Upper lobe of left lung (tissue), 6 donors: ENCODE measurements at regions not wholly inside any gene's neighbourhood (a gene's known extent, or its start where the extent isn't known, plus 50 kb on each side); places are given as distances from the start of the nearest gene placed in this dataset.

ENCODE experiments used
- ATAC-seq, 2 donors: fragments of 200-7000 bp; cut with Tn5 transposase; one replicate each; pipeline ENCODE4 v1.9.1; 2022; ENCODE audit warnings: mild to moderate bottlenecking in 2 of 2, moderate library complexity in 2 of 2; ENCODE audit not compliant: low FRiP score in 2 of 2
- DNase-seq, 2 donors: peaks; one replicate each; pipeline ENCODE4 v3.0.0-alpha.2; 2019 to 2020
- H3K27ac ChIP-seq, 4 donors: fragments of 200-600 bp; sonication (generic); one replicate each; pipeline ENCODE4 v1.5.1; 2016 to 2019
- H3K27me3 ChIP-seq, 4 donors: fragments of 200-600 bp; sonication (generic); one replicate each; pipeline ENCODE4 v1.5.1; 2017 to 2019
- H3K36me3 ChIP-seq, 4 donors: fragments of 200-600 bp; sonication (generic); one replicate each; pipeline ENCODE4 v1.5.1; 2016 to 2019
- H3K4me1 ChIP-seq, 4 donors: fragments of 200-600 bp; sonication (generic); one replicate each; pipeline ENCODE4 v1.5.1; 2018 to 2019
- H3K4me3 ChIP-seq, 4 donors: fragments of 200-600 bp; sonication (generic); one replicate each; pipeline ENCODE4 v1.5.1; 2017 to 2019; ENCODE audit warnings: mild to moderate bottlenecking in 2 of 4, moderate library complexity in 1 of 4
- H3K9me3 ChIP-seq, 4 donors: fragments of 200-600 bp; sonication (generic); one replicate each; pipeline ENCODE4 v1.5.1; 2018 to 2019
- CTCF ChIP-seq, 6 experiments: fragments of 450-650 bp in 4 of 6; fragments of 200-600 bp in 2 of 6; sonication (generic) in 2 of 6; IDR thresholded peaks; one replicate each; pipeline ENCODE4 v1.5.1; 2016 to 2019; ENCODE audit warnings: antibody characterized with exemption in 6 of 6
- EP300 ChIP-seq, 4 donors: sonication (generic); formaldehyde crosslinking; IDR thresholded peaks; one replicate each; pipeline ENCODE4 v1.5.1; 2017; ENCODE audit warnings: antibody characterized with exemption in 4 of 4, control low read depth in 2 of 4
- POLR2A ChIP-seq, 4 donors: fragments of 450-650 bp; IDR thresholded peaks; one replicate each; pipeline ENCODE4 v1.5.1; 2016 to 2017; ENCODE audit warnings: antibody characterized with exemption in 4 of 4, mild to moderate bottlenecking in 2 of 4
- POLR2AphosphoS5 ChIP-seq, 2 donors: sonication (generic); formaldehyde crosslinking; IDR thresholded peaks; one replicate each; pipeline ENCODE4 v1.5.1; 2017; ENCODE audit warnings: antibody characterized with exemption in 2 of 2
- WGBS, 2 donors: methylation state at CpG; one replicate each; pipeline ENCODE4 v1.1.5; 2017 to 2018; 5-methylcytosine and 5-hydroxymethylcytosine counted together
- donor health status: DM: no; HTN: no; CAD: no; lungs with moderate emphysema.
- donor health status: DM: no; HTN: yes; CAD: no; lungs with severe emphysema.

GRCh38 chr15:95302809-95303208, 1027.7 kb upstream of the NR2F2 start:
- Histone ChIP-seq H3K27ac (no peak overlapping the region), H3K27me3 (no peaks in the 10 kb centered on the region), H3K9me3 (no peaks in the 10 kb centered on the region), H3K36me3 (no peaks in the 10 kb centered on the region), H3K4me1 (peaks cover 0 to 3% (median 0%) of the 10 kb centered on the region in 4 donors), H3K4me3 (no peak overlapping the region)
- ATAC-seq (no peak), DNase-seq (no peak)
- TF ChIP-seq POLR2AphosphoS5 (IDR thresholded peaks at IDR 0.05) (no peak), EP300 (IDR thresholded peaks at IDR 0.05) (no peak), CTCF (IDR thresholded peaks at IDR 0.05) (no peak), POLR2A (IDR thresholded peaks at IDR 0.05) (no peak)
- WGBS, 2 donors = 55 to 66% methylated on average over 6 of the region's 6 CpGs

GRCh38 chr15:95303713-95304112, 1026.8 kb upstream of the NR2F2 start:
- TF ChIP-seq POLR2A (IDR thresholded peaks at IDR 0.05) (no peak), CTCF (IDR thresholded peaks at IDR 0.05) (no peak), EP300 (IDR thresholded peaks at IDR 0.05) (no peak), POLR2AphosphoS5 (IDR thresholded peaks at IDR 0.05) (no peak)
- Histone ChIP-seq H3K9me3 (no peaks in the 10 kb centered on the region), H3K27ac (peak overlapping the region; percentile 27 to 60 (median 52)), H3K4me3 (no peak overlapping the region), H3K36me3 (no peaks in the 10 kb centered on the region), H3K4me1 (peaks cover 0 to 3% (median 0%) of the 10 kb centered on the region in 4 donors), H3K27me3 (no peaks in the 10 kb centered on the region)
- 70 to 71% methylated on average over 4 of the region's 4 CpGs for WGBS, 2 donors
- DNase-seq = no peak
- ATAC-seq = no peak

GRCh38 chr15:95304151-95304946, 1026.2 kb upstream of the NR2F2 start:
- no peaks in the 10 kb centered on the region for H3K9me3 ChIP-seq
- no peaks in the 10 kb centered on the region for H3K27me3 ChIP-seq
- H3K4me1 ChIP-seq = peaks cover 0 to 3% (median 0%) of the 10 kb centered on the region in 4 donors
- no peak for DNase-seq
- peak overlapping the region; percentile 27 to 60 (median 52) for H3K27ac ChIP-seq
- no peak for TF ChIP-seq POLR2A (IDR thresholded peaks at IDR 0.05)
- TF ChIP-seq EP300 (IDR thresholded peaks at IDR 0.05) = no peak
- peak in 1 of 2 donors; percentile 22 for TF ChIP-seq POLR2AphosphoS5 (IDR thresholded peaks at IDR 0.05)
- peak; percentile 34 to 79 for ATAC-seq
- no peak overlapping the region for H3K4me3 ChIP-seq
- 44 to 51% methylated on average over 12 of the region's 12 CpGs for WGBS, 2 donors
- no peaks in the 10 kb centered on the region for H3K36me3 ChIP-seq

GRCh38 chr15:95304947-95305400, 1025.5 kb upstream of the NR2F2 start:
- TF ChIP-seq POLR2A (IDR thresholded peaks at IDR 0.05) (no peak), EP300 (IDR thresholded peaks at IDR 0.05) (no peak), CTCF (IDR thresholded peaks at IDR 0.05) (no peak), POLR2AphosphoS5 (IDR thresholded peaks at IDR 0.05) (no peak)
- ATAC-seq (peak in 1 of 2 donors; percentile 44), DNase-seq (no peak)
- Histone ChIP-seq H3K27me3 (no peaks in the 10 kb centered on the region), H3K9me3 (no peaks in the 10 kb centered on the region), H3K27ac (peak overlapping the region; percentile 8 to 60 (median 52)), H3K36me3 (no peaks in the 10 kb centered on the region), H3K4me3 (no peak overlapping the region), H3K4me1 (peaks cover 0 to 3% (median 0%) of the 10 kb centered on the region in 4 donors)
- WGBS, 2 donors = 53 to 54% methylated on average over 4 of the region's 4 CpGs

- H3K4me3 ChIP-seq = no peak overlapping the region
- no peak for TF ChIP-seq POLR2A (IDR thresholded peaks at IDR 0.05)
- no peak for TF ChIP-seq CTCF (IDR thresholded peaks at IDR 0.05)
- no peak for TF ChIP-seq POLR2AphosphoS5 (IDR thresholded peaks at IDR 0.05)
- TF ChIP-seq EP300 (IDR thresholded peaks at IDR 0.05) = no peak
- no peaks in the 10 kb centered on the region for H3K36me3 ChIP-seq
- ATAC-seq (no peak), DNase-seq (no peak)
- H3K4me1 ChIP-seq = peaks cover 0 to 3% (median 0%) of the 10 kb centered on the region in 4 donors
- no peaks in the 10 kb centered on the region for H3K9me3 ChIP-seq
- WGBS, 2 donors = 69 to 72% methylated on average over 4 of the region's 4 CpGs
- H3K27ac ChIP-seq = no peak overlapping the region
- H3K27me3 ChIP-seq = no peaks in the 10 kb centered on the region
Measured at GRCh38 chr15:95307115-95307514, 1023.4 kb upstream of the NR2F2 start.
